ENCODE measurements at regions not wholly inside any gene's neighbourhood (a gene's known extent, or its start where the extent isn't known, plus 50 kb on each side); places are given as distances from the start of the nearest gene placed in this dataset.

DNA sequence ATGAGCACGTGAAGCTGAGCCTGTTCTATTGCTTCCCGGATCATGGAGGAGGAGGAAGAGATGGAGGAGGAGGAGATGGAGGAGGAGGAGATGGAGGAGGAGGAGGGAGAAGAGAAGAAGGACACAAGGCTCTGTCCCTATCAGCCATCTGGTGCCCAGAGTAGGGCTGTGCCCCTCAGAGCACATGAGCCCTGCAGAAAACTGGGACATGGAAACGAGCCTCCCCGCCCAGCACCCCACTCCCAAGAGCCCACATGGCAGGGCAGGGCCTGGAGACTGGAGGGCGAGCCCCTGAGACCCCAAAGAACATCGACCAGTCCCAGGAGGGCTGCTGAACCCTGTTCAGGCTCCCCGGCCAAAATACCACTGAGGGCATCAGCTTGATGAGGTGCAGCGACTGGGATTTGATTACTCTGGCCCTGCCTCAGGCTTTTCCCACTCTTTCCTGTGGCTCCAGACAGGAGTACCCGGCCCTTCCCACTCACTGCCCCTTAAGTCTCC lies 285.6 kb downstream of the UACA start:
- no peak for TF ChIP-seq YY1 (IDR thresholded peaks at IDR 0.05; ENCODE audit: insufficient read depth, insufficient read length)
- no peak for TF ChIP-seq SUZ12 (IDR thresholded peaks at IDR 0.05; ENCODE audit: extremely low read depth, insufficient read depth, insufficient read length)

Data from NT2/D1 (cell line).